GM12864 (cell line): ENCODE measurements at regions not wholly inside any gene's neighbourhood (a gene's known extent, or its start where the extent isn't known, plus 50 kb on each side); places are given as distances from the start of the nearest gene placed in this dataset.

Source experiments
- DNase-seq: peaks from one replicate; pipeline ENCODE4 v3.0.0-alpha.2; 2011; ENCODE audit warnings: low read depth
- H3K4me3 ChIP-seq: 2 replicates; pipeline ENCODE4 v1.5.1; 2011; ENCODE audit warnings: mild to moderate bottlenecking, low read depth, low read length, control low read depth
- TF ChIP-seq, protein P1 (sequence below): IDR thresholded peaks from 2 replicates; pipeline ENCODE4 v1.5.1; 2011; ENCODE audit warnings: low read depth, mild to moderate bottlenecking, moderate library complexity, low read length, control low read depth, inconsistent platforms; ENCODE audit errors: missing control alignments

DNA sequence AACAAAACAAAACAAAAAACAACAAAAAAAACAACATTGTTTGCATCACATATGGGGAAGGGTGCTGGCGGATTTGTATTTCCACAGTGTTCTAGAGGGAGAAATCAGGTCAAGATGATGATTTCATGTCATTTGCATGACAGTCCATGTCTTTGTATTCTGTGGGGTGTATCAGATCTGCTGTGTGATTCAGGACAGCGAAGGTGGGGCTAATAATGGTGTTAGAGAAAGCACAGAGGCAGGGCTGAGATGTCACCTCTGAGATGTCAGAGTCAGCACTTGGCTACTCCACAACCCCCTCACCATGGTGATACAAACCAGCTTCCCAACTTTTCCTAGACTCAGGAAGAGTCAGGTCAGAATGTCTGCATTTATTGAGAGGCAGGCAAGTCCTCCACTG lies 543.2 kb downstream of the BCL11B start:
- no peak for DNase-seq
- TF ChIP-seq, protein P1, sequence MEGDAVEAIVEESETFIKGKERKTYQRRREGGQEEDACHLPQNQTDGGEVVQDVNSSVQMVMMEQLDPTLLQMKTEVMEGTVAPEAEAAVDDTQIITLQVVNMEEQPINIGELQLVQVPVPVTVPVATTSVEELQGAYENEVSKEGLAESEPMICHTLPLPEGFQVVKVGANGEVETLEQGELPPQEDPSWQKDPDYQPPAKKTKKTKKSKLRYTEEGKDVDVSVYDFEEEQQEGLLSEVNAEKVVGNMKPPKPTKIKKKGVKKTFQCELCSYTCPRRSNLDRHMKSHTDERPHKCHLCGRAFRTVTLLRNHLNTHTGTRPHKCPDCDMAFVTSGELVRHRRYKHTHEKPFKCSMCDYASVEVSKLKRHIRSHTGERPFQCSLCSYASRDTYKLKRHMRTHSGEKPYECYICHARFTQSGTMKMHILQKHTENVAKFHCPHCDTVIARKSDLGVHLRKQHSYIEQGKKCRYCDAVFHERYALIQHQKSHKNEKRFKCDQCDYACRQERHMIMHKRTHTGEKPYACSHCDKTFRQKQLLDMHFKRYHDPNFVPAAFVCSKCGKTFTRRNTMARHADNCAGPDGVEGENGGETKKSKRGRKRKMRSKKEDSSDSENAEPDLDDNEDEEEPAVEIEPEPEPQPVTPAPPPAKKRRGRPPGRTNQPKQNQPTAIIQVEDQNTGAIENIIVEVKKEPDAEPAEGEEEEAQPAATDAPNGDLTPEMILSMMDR: no peak

DNA sequence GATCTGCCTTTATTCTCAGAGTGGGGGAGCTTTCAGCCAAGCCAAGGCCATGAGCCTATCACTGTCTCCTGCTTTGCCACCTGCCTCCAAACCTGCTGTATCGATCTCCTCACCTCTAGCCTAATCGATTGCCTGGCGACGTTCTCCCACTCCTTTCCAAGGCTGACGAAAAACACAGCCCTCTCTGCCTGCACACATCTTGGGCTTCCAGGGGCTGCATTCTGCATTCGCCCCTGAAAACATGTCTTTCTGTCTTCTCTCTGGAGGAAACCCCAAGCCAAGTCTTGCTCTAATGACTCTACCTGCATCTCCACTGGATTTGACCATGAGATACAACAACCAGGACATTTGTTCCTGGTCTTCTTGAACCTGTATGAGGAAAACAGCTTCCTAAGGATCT lies 540.7 kb downstream of the BCL11B start:
- no peak overlapping the region for H3K4me3 ChIP-seq
- no peak for DNase-seq
- TF ChIP-seq, protein P1: no peak

More for the DNA sequence above, 543.2 kb downstream of the BCL11B start:
- H3K4me3 ChIP-seq: no peak overlapping the region

DNA sequence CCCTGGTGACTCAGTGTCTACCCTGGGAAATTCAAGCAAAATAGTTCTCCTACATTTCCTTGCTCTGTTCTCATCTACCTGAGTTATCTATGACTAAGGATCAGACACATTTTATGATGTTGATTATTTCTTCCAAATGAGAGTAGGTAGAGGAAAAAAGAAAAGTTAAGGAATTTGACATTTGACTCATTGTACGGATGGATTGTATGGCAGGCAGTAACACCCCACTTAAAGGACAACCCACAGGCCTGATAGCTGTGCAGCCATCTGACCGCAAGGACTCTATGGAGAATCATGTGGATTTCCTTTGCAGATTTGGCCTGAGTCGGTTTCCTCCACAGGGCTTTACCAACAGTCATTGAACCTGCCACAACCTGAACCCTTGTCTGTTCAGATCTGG lies 540.3 kb downstream of the BCL11B start:
- no peak for DNase-seq
- H3K4me3 ChIP-seq: no peak overlapping the region
- TF ChIP-seq, protein P1: no peak

- TF ChIP-seq, protein P1: no peak
- H3K4me3 ChIP-seq: no peak overlapping the region
- DNase-seq: no peak
Observed at GRCh38 chr14:98733536-98733935, 538.5 kb downstream of the BCL11B start.

DNA sequence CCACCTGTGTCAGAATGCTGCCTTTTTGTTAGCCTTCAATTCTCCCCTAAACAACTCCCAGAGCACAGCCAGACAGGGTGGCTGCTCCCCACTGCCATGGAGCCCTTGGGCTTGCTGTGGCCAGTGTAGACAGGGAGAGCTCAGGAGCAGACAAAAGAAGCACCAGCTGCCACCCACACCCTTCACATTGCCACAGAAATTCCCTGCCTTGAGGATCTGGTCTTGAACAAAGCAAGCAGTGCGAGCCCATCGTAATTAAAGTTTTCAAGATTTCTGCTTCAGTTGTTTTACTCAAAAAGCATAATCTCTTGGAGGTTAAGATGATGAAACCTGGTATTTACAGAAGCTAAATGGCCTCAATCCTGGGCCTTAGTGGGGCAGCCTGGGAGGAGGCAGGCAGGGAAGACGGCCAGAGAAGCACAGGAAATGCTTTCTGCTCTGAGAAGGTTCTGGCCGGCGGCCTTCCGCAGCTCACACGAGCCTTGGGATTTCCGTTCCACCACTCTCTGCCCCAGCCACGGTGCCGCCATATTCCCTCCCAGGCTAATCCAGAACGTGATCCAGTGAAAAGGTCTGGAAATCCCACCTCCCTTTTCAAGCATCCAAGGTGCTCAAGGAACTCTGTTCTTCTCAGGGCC lies 535.2 kb downstream of the BCL11B start:
- H3K4me3 ChIP-seq: no peak overlapping the region
- TF ChIP-seq, protein P1: no peak
- DNase-seq: no peak

- TF ChIP-seq, protein P1: no peak
- no peak overlapping the region for H3K4me3 ChIP-seq
- DNase-seq: no peak
Observed at GRCh38 chr14:98741523-98741922, 530.5 kb downstream of the BCL11B start.

DNA sequence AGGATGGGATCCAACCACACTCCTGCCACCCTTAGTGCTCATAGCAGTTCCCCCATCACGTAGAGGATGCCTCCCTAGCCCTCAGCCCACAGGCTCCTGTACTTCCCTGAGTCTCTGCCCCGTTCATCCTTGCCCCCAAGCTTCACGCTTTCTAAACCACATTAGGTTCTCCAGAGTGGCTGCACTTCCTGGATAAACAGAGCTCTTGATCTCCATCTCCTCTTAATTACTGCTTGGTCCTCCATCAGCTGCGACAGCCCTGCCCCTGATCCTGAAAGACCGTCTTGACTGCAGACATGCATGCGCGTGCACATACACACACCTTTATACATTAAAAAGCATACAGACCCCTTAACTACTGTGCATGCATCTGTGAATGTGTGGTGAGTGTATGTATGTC lies 530.0 kb downstream of the BCL11B start:
- H3K4me3 ChIP-seq: no peak overlapping the region
- DNase-seq: no peak
- TF ChIP-seq, protein P1: no peak
